ENCODE measurements at regions not wholly inside any gene's neighbourhood (a gene's known extent, or its start where the extent isn't known, plus 50 kb on each side); places are given as distances from the start of the nearest gene placed in this dataset.
"Not testable (repeated sequence)": the region's sequence is repeated elsewhere in the genome, so short reads cannot be mapped to it uniquely, and the experiment has no call there.

DNA sequence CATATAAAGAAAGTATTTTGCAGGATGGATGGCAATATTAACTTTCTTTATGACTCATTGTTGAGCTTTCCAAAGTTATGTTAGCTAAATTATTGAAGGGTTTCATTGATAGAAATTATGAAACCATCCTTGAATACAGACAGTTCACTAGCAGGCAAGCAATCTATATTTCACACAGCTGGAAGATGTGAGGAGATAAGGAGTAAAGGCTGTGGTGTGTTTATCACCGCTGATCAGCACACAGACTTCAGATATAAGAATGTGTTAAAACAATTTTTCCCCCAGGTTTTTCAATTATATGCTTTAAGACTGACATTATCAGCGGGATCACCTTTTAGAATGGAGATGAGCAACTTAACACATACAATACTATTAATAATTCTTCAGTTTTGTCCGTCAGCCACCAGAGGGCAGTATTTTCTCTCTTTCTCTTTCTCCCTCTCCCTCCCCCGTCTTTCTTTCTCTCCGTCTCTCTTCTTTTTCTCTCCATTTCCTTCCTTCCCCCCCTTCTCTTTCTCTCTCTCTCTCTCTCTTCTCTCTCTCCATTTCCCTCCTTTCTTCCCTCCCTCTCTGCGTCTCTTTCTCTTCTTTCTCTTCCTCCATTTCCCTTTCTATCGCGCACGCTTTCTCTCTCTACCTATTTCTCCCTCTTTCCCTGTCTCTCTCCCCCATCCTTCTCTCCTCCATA, 62.9 kb upstream of the FAM171A1 start:
- peak; percentile 63 for DNase-seq (ENCODE audit: low read depth, low spot score)
- in situ Hi-C loops (cut with HindIII; ENCODE audit: low pct_unique_long_range_greater_than_20kb, low sequenced_read_pairs), result no loop called here

DNA sequence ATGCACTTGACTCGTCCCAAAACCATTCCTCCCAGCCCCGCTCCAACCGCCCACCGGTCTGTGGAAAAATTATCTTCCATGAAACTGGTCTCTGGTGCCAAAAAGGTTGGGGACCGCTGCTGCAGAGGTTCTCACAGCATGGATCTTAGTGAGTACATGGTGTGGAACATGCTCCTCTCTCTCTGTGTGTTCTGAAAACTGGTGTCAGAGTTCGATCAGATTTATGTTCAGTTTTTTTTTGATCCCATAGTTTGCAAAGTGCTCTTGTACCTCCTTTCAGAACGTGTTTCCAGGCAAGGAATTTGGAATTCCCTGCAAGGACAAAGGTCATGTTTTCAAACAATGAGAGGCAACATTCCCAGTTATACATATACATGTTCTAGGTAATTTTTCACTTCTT, 61.2 kb upstream of the FAM171A1 start:
- in situ Hi-C loops (cut with HindIII; ENCODE audit: low pct_unique_long_range_greater_than_20kb, low sequenced_read_pairs), result no loop called here
- no peak for DNase-seq (ENCODE audit: low read depth, low spot score)

GRCh38 chr10:15430969-15431771, 60.1 kb upstream of the FAM171A1 start:
- in situ Hi-C loops (cut with HindIII; ENCODE audit: low pct_unique_long_range_greater_than_20kb, low sequenced_read_pairs), result no loop called here
- no peak for DNase-seq (ENCODE audit: low read depth, low spot score)

GRCh38 chr10:15428681-15429080, 57.6 kb upstream of the FAM171A1 start:
- no peak for DNase-seq (ENCODE audit: low read depth, low spot score)
- in situ Hi-C loops (cut with HindIII; ENCODE audit: low pct_unique_long_range_greater_than_20kb, low sequenced_read_pairs), result no loop called here

GRCh38 chr10:15427843-15428414, 56.8 kb upstream of the FAM171A1 start:
- in situ Hi-C loops (cut with HindIII; ENCODE audit: low pct_unique_long_range_greater_than_20kb, low sequenced_read_pairs), result no loop called here
- peak; percentile 57 for DNase-seq (ENCODE audit: low read depth, low spot score)

DNA sequence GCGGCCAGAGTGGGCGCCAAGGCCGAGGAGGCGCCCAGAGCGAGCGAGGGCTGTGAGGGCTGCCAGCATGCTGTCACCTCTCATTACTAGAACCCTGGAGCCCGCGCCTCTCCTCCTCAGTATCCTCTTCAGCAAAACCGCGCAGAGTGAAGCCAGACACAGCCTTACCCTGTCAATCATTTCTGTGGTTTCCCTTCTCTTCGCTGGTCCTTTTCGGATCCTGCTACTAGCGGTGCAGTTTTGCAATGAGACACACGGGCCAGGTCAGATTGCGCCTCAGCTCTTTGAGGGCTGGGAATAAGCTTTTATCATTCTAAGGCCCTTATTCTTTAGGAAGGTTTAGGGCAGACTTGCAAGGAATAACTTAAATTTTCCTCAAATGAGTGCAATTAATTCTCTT, 55.5 kb upstream of the FAM171A1 start:
- in situ Hi-C loops (cut with HindIII; ENCODE audit: low pct_unique_long_range_greater_than_20kb, low sequenced_read_pairs), result no loop called here
- DNase-seq (ENCODE audit: low read depth, low spot score), result no peak

GRCh38 chr10:15426115-15426514, 55.0 kb upstream of the FAM171A1 start:
- in situ Hi-C loops (cut with HindIII; ENCODE audit: low pct_unique_long_range_greater_than_20kb, low sequenced_read_pairs), result no loop called here

GRCh38 chr10:15421875-15422274, 50.8 kb upstream of the FAM171A1 start:
- in situ Hi-C loops (cut with HindIII; ENCODE audit: low pct_unique_long_range_greater_than_20kb, low sequenced_read_pairs); DNase-seq (ENCODE audit: low read depth, low spot score): not testable (repeated sequence)

More at GRCh38 chr10:15426115-15426514, 55.0 kb upstream of the FAM171A1 start:
- DNase-seq (ENCODE audit: low read depth, low spot score), result no peak
